OCI-LY3 (cell line): ENCODE measurements at regions not wholly inside any gene's neighbourhood (a gene's known extent, or its start where the extent isn't known, plus 50 kb on each side); places are given as distances from the start of the nearest gene placed in this dataset.
"Not testable (repeated sequence)": the region's sequence is repeated elsewhere in the genome, so short reads cannot be mapped to it uniquely, and the experiment has no call there.

Source experiments
- EZH2phosphoT487 ChIP-seq: fragments of 200-600 bp; shearing (Covaris generic); IDR thresholded peaks from 2 replicates; pipeline ENCODE4 v1.6.1; 2018; ENCODE audit warnings: antibody characterized with exemption, mixed run types, low read depth
- TF ChIP-seq, protein P1 (sequence below): fragments of 200-600, 300-600 bp; sonication (generic); IDR thresholded peaks from 2 replicates; pipeline ENCODE4 v1.5.1; 2014; ENCODE audit warnings: antibody characterized with exemption, low read length, low read depth

DNA sequence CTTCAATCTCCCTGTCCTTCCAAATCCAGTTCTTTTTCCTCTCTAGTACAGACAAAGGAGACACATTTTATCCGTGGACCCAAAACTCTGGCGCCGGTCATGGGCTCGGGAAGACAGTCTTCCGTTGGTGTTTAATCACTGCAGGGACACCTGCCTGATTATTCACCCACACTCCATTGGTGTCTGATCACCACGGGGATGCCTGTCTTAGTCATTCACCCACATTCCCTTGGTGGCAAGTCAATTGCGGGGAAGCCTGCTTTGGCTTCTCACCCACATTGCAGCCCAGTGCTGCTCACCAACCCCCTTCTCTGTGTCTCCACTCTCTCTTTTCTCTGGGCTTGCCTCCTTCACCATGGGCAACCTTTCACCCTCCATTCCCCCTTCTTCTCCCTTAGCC is 266.7 kb upstream of the REG3G start:
- TF ChIP-seq, protein P1, sequence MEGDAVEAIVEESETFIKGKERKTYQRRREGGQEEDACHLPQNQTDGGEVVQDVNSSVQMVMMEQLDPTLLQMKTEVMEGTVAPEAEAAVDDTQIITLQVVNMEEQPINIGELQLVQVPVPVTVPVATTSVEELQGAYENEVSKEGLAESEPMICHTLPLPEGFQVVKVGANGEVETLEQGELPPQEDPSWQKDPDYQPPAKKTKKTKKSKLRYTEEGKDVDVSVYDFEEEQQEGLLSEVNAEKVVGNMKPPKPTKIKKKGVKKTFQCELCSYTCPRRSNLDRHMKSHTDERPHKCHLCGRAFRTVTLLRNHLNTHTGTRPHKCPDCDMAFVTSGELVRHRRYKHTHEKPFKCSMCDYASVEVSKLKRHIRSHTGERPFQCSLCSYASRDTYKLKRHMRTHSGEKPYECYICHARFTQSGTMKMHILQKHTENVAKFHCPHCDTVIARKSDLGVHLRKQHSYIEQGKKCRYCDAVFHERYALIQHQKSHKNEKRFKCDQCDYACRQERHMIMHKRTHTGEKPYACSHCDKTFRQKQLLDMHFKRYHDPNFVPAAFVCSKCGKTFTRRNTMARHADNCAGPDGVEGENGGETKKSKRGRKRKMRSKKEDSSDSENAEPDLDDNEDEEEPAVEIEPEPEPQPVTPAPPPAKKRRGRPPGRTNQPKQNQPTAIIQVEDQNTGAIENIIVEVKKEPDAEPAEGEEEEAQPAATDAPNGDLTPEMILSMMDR, result not testable (repeated sequence)
- TF ChIP-seq EZH2phosphoT487, result not testable (repeated sequence)
